ENCODE measurements at regions not wholly inside any gene's neighbourhood (a gene's known extent, or its start where the extent isn't known, plus 50 kb on each side); places are given as distances from the start of the nearest gene placed in this dataset.

GRCh38 chr3:96225494-96225893, 588.9 kb upstream of the EPHA6 start:
- H3K4ac ChIP-seq (ENCODE audit: low read depth, low read length) = no peak overlapping the region
- H3K4me3 ChIP-seq (ENCODE audit: low read depth, low read length) = no peak overlapping the region
- H3K27ac ChIP-seq (ENCODE audit: low read depth, low read length) = no peak overlapping the region
- no peaks in the 10 kb centered on the region for H3K4me1 ChIP-seq (ENCODE audit: control insufficient read depth in 1 of 2, insufficient read depth in 2 of 2, low read length in 2 of 2)
- no peaks in the 10 kb centered on the region for H3K9me3 ChIP-seq (ENCODE audit: insufficient read depth, low read depth, low read length)
- H3K79me2 ChIP-seq (ENCODE audit: control insufficient read depth, insufficient read depth, low read length, poor library complexity) = no peaks in the 10 kb centered on the region
- H2BK120ac ChIP-seq (ENCODE audit: insufficient read depth, low read length, poor library complexity) = no peak overlapping the region
- H3K14ac ChIP-seq (ENCODE audit: low read length) = no peak overlapping the region
- no peak overlapping the region for H4K91ac ChIP-seq (ENCODE audit: low read depth, low read length)
- no peak overlapping the region for H2BK5ac ChIP-seq (ENCODE audit: low read depth, low read length, poor library complexity)
- no peak overlapping the region for H3K18ac ChIP-seq (ENCODE audit: low read length)
- no peak overlapping the region for H4K8ac ChIP-seq (ENCODE audit: low read depth, low read length)
- H3K79me1 ChIP-seq (ENCODE audit: low read length) = no peaks in the 10 kb centered on the region
- no peak overlapping the region for H3K4me2 ChIP-seq (ENCODE audit: low read length)
- no peak overlapping the region for H3K23ac ChIP-seq (ENCODE audit: low read length)
- H2AK5ac ChIP-seq (ENCODE audit: low read length) = no peak overlapping the region
- no peak for DNase-seq
- no peaks in the 10 kb centered on the region for H3K27me3 ChIP-seq (ENCODE audit: insufficient read depth, low read length)
- H2AFZ ChIP-seq (ENCODE audit: insufficient read depth, low read length, poor library complexity) = no peak overlapping the region
- WGBS (ENCODE audit: extremely low coverage, insufficient coverage, insufficient read length) = no CpG with 5 or more reads among the region's 5 CpGs
- H3K36me3 ChIP-seq (ENCODE audit: control insufficient read depth in 1 of 2, insufficient read depth in 2 of 2, low read length in 2 of 2) = no peaks in the 10 kb centered on the region
- H3K9ac ChIP-seq (ENCODE audit: low read length) = no peak overlapping the region
- no peak overlapping the region for H4K12ac ChIP-seq (ENCODE audit: low read depth, low read length)
- H2BK12ac ChIP-seq (ENCODE audit: low read length) = no peak overlapping the region

DNA sequence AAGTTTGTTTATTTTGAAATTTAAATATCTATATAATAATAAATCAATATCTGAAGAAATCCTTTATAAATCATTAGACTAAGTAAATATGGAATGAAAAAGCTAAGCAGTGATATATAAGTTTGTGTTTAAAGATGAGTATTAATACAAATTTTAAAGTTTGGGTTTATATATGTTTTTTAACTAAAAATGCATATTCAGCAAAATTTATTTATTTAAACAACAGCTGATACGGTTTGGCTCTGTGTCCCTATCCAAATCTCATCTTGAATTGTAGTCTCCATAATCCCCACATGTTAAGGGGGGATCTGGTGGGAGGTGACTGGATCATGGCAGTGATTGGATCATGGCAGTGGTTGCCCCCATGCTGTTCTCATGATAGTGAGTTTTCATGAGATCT, 580.7 kb upstream of the EPHA6 start:
- H3K4ac ChIP-seq (ENCODE audit: low read depth, low read length) = no peak overlapping the region
- no CpG with 5 or more reads among the region's 1 CpG for WGBS (ENCODE audit: extremely low coverage, insufficient coverage, insufficient read length)
- no peak overlapping the region for H2AK5ac ChIP-seq (ENCODE audit: low read length)
- no peaks in the 10 kb centered on the region for H3K9me3 ChIP-seq (ENCODE audit: insufficient read depth, low read depth, low read length)
- H3K79me2 ChIP-seq (ENCODE audit: control insufficient read depth, insufficient read depth, low read length, poor library complexity) = no peaks in the 10 kb centered on the region
- no peak overlapping the region for H4K8ac ChIP-seq (ENCODE audit: low read depth, low read length)
- H2BK120ac ChIP-seq (ENCODE audit: insufficient read depth, low read length, poor library complexity) = no peak overlapping the region
- no peak overlapping the region for H2BK12ac ChIP-seq (ENCODE audit: low read length)
- no peak for DNase-seq
- H3K4me3 ChIP-seq (ENCODE audit: low read depth, low read length) = no peak overlapping the region
- H2AFZ ChIP-seq (ENCODE audit: insufficient read depth, low read length, poor library complexity) = no peak overlapping the region
- H3K79me1 ChIP-seq (ENCODE audit: low read length) = no peaks in the 10 kb centered on the region
- H3K27ac ChIP-seq (ENCODE audit: low read depth, low read length) = no peak overlapping the region
- no peak overlapping the region for H2BK5ac ChIP-seq (ENCODE audit: low read depth, low read length, poor library complexity)
- H3K14ac ChIP-seq (ENCODE audit: low read length) = no peak overlapping the region
- H3K4me2 ChIP-seq (ENCODE audit: low read length) = no peak overlapping the region
- no peaks in the 10 kb centered on the region for H3K27me3 ChIP-seq (ENCODE audit: insufficient read depth, low read length)
- no peak overlapping the region for H3K9ac ChIP-seq (ENCODE audit: low read length)
- no peak overlapping the region for H4K91ac ChIP-seq (ENCODE audit: low read depth, low read length)
- no peak overlapping the region for H4K12ac ChIP-seq (ENCODE audit: low read depth, low read length)
- H3K23ac ChIP-seq (ENCODE audit: low read length) = no peak overlapping the region
- no peaks in the 10 kb centered on the region for H3K4me1 ChIP-seq (ENCODE audit: control insufficient read depth in 1 of 2, insufficient read depth in 2 of 2, low read length in 2 of 2)
- H3K18ac ChIP-seq (ENCODE audit: low read length) = no peak overlapping the region
- H3K36me3 ChIP-seq (ENCODE audit: control insufficient read depth in 1 of 2, insufficient read depth in 2 of 2, low read length in 2 of 2) = no peaks in the 10 kb centered on the region

DNA sequence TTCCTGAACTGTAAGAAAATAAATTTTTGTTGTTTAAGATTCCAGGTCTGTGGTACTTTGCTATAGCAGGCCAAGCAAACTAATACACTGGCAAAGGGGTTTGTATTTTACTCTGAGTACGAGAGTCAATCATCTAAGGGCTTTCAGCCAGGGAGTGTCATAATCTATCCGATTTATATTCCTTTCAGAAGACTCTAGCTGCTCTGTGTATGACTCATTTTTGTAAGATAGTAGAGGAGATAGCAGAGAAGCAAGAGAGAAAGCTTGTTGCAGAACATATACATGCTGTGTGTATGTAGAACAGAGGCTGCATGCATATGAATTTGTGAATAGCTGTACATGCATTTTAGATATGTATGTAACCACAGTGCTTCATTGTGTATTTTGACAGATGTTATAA, 577.9 kb upstream of the EPHA6 start:
- H3K27ac ChIP-seq (ENCODE audit: low read depth, low read length) = no peak overlapping the region
- H3K18ac ChIP-seq (ENCODE audit: low read length) = no peak overlapping the region
- no peak overlapping the region for H2AK5ac ChIP-seq (ENCODE audit: low read length)
- DNase-seq = peak in 1 of 2 donors; percentile 2
- no peak overlapping the region for H3K9ac ChIP-seq (ENCODE audit: low read length)
- no peak overlapping the region for H4K91ac ChIP-seq (ENCODE audit: low read depth, low read length)
- H3K9me3 ChIP-seq (ENCODE audit: insufficient read depth, low read depth, low read length) = no peaks in the 10 kb centered on the region
- no peak overlapping the region for H3K4me2 ChIP-seq (ENCODE audit: low read length)
- H3K23ac ChIP-seq (ENCODE audit: low read length) = no peak overlapping the region
- no peak overlapping the region for H3K4me3 ChIP-seq (ENCODE audit: low read depth, low read length)
- no peak overlapping the region for H2BK12ac ChIP-seq (ENCODE audit: low read length)
- H3K36me3 ChIP-seq (ENCODE audit: control insufficient read depth in 1 of 2, insufficient read depth in 2 of 2, low read length in 2 of 2) = no peaks in the 10 kb centered on the region
- no peak overlapping the region for H4K12ac ChIP-seq (ENCODE audit: low read depth, low read length)
- WGBS (ENCODE audit: extremely low coverage, insufficient coverage, insufficient read length) = no CpG with 5 or more reads among the region's 2 CpGs
- H3K79me2 ChIP-seq (ENCODE audit: control insufficient read depth, insufficient read depth, low read length, poor library complexity) = no peaks in the 10 kb centered on the region
- no peaks in the 10 kb centered on the region for H3K4me1 ChIP-seq (ENCODE audit: control insufficient read depth in 1 of 2, insufficient read depth in 2 of 2, low read length in 2 of 2)
- no peak overlapping the region for H2BK5ac ChIP-seq (ENCODE audit: low read depth, low read length, poor library complexity)
- no peak overlapping the region for H2BK120ac ChIP-seq (ENCODE audit: insufficient read depth, low read length, poor library complexity)
- no peak overlapping the region for H4K8ac ChIP-seq (ENCODE audit: low read depth, low read length)
- no peak overlapping the region for H3K14ac ChIP-seq (ENCODE audit: low read length)
- no peaks in the 10 kb centered on the region for H3K27me3 ChIP-seq (ENCODE audit: insufficient read depth, low read length)
- H3K79me1 ChIP-seq (ENCODE audit: low read length) = no peaks in the 10 kb centered on the region
- no peak overlapping the region for H2AFZ ChIP-seq (ENCODE audit: insufficient read depth, low read length, poor library complexity)
- no peak overlapping the region for H3K4ac ChIP-seq (ENCODE audit: low read depth, low read length)

- H2BK5ac ChIP-seq (ENCODE audit: low read depth, low read length, poor library complexity) = no peak overlapping the region
Measured at GRCh38 chr3:96259299-96259698, 555.1 kb upstream of the EPHA6 start.

More at GRCh38 chr3:96259299-96259698, 555.1 kb upstream of the EPHA6 start:
- H3K4me2 ChIP-seq (ENCODE audit: low read length) = no peak overlapping the region
- no peak overlapping the region for H3K23ac ChIP-seq (ENCODE audit: low read length)
- H2BK120ac ChIP-seq (ENCODE audit: insufficient read depth, low read length, poor library complexity) = no peak overlapping the region
- no peak overlapping the region for H3K4me3 ChIP-seq (ENCODE audit: low read depth, low read length)
- no peak for DNase-seq
- H3K27ac ChIP-seq (ENCODE audit: low read depth, low read length) = no peak overlapping the region
- no peak overlapping the region for H3K18ac ChIP-seq (ENCODE audit: low read length)
- no peak overlapping the region for H2AFZ ChIP-seq (ENCODE audit: insufficient read depth, low read length, poor library complexity)
- no peaks in the 10 kb centered on the region for H3K9me3 ChIP-seq (ENCODE audit: insufficient read depth, low read depth, low read length)
- no peak overlapping the region for H3K9ac ChIP-seq (ENCODE audit: low read length)
- no peak overlapping the region for H4K8ac ChIP-seq (ENCODE audit: low read depth, low read length)
- H3K79me2 ChIP-seq (ENCODE audit: control insufficient read depth, insufficient read depth, low read length, poor library complexity) = no peaks in the 10 kb centered on the region
- no peaks in the 10 kb centered on the region for H3K79me1 ChIP-seq (ENCODE audit: low read length)
- no peak overlapping the region for H4K12ac ChIP-seq (ENCODE audit: low read depth, low read length)
- H3K36me3 ChIP-seq (ENCODE audit: control insufficient read depth in 1 of 2, insufficient read depth in 2 of 2, low read length in 2 of 2) = no peaks in the 10 kb centered on the region
- H3K27me3 ChIP-seq (ENCODE audit: insufficient read depth, low read length) = no peaks in the 10 kb centered on the region
- H3K4me1 ChIP-seq (ENCODE audit: control insufficient read depth in 1 of 2, insufficient read depth in 2 of 2, low read length in 2 of 2) = no peaks in the 10 kb centered on the region
- no peak overlapping the region for H2AK5ac ChIP-seq (ENCODE audit: low read length)
- no peak overlapping the region for H3K14ac ChIP-seq (ENCODE audit: low read length)
- no peak overlapping the region for H2BK12ac ChIP-seq (ENCODE audit: low read length)
- H4K91ac ChIP-seq (ENCODE audit: low read depth, low read length) = no peak overlapping the region
- no peak overlapping the region for H3K4ac ChIP-seq (ENCODE audit: low read depth, low read length)

Measured in trophoblast cell (in vitro differentiated cells and primary cell).